ENCODE measurements at regions not wholly inside any gene's neighbourhood (a gene's known extent, or its start where the extent isn't known, plus 50 kb on each side); places are given as distances from the start of the nearest gene placed in this dataset.

GRCh38 chr3:34972481-34972880, 666.8 kb upstream of the ARPP21 start:
- no peak for DNase-seq (ENCODE audit: low spot score)

DNA sequence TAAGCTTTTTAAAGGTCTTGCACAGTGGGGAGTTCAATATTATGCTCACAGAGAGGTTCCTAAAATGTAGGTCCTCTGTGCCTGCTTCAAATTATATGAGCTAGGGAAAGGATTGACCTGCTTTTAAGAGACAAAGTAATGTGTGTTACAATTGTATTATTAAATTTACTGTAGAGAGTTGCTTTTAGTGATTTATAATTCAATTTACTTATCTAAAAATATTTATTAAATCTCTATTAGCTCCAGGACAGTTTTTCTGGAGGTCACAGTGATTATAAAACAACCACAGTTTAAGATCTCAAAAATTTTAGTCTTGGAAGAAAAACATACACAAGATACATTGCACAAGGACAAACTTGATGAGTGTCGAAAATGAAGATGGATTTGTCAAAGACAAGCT, 665.7 kb upstream of the ARPP21 start:
- no peak for DNase-seq (ENCODE audit: low spot score)

GRCh38 chr3:34983631-34984030, 655.7 kb upstream of the ARPP21 start:
- no peak for DNase-seq (ENCODE audit: low spot score)

GRCh38 chr3:34988296-34988695, 651.0 kb upstream of the ARPP21 start:
- DNase-seq (ENCODE audit: low spot score): no peak

- DNase-seq (ENCODE audit: low spot score): no peak
These were observed 643.4 kb upstream of the ARPP21 start for GRCh38 chr3:34995796-34996430.

GRCh38 chr3:34998902-34999301, 640.4 kb upstream of the ARPP21 start:
- no peak for DNase-seq (ENCODE audit: low spot score)

- no peak for DNase-seq (ENCODE audit: low spot score)
These were observed 627.1 kb upstream of the ARPP21 start for GRCh38 chr3:35012214-35012613.

DNA sequence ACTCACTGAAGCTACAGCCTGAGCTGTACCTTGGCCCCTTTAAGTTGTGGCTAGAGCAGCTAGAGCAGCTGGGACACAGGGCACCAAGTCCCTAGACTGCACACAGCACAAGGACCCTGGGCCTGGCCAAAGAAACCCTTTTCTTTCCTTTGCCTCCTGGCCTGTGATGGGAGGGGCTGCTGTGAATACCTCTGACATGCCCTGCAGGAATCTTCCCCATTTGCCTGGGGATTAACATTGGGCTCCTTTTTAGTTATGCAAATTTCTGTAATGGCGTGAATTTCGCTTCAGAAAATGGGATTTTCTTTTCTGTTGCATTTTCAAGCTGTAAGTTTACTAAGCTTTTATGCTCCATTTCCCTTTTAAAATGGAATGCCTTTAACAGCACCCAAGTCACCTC, 611.2 kb upstream of the ARPP21 start:
- no peak for DNase-seq (ENCODE audit: low spot score)

GRCh38 chr3:35042210-35042991, 596.9 kb upstream of the ARPP21 start:
- DNase-seq (ENCODE audit: low spot score): no peak

- no peak for DNase-seq (ENCODE audit: low spot score)
These were observed 596.3 kb upstream of the ARPP21 start for GRCh38 chr3:35043040-35043439.

DNA sequence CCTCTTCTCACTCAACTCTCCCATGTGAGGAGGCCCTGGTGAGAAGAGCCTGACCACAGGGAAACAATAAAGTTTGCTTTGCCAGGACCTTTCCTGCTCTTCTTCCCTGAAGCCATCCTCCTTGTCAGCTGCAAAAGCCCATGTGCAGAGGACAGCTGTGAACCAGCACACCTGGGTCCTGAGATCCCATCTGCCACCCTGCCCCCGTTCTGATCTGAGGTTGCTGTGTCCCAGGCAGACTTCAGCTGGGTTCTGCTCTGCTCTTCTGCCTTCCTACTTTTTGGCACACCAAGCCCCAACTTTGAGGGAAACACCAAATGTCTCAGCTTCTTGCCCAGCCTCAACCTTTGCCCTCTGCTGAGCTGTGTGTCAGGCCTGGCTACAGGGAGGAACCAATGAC, 595.1 kb upstream of the ARPP21 start:
- no peak for DNase-seq (ENCODE audit: low spot score)

DNA sequence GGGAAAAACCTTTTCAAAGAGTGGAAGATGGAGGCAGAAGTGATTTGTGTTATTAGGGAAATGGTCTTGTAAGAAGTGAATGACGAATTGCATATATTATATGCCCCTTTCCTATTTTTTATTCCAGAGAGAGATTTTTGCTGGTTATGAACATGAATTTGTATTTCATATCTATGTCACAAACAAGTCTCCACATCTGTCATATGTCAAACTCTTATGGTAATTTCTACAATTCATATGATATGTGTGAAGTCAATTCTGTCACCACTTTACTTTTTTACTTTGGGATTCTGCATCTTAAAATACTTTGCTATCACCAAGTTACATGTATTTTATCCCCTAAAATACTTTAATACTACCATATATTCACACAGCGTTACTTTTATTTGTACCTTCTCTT, 594.2 kb upstream of the ARPP21 start:
- DNase-seq (ENCODE audit: low spot score): no peak

- no peak for DNase-seq (ENCODE audit: low spot score)
These were observed 574.6 kb upstream of the ARPP21 start for GRCh38 chr3:35064761-35065160.

GRCh38 chr3:35065891-35066290, 573.4 kb upstream of the ARPP21 start:
- DNase-seq (ENCODE audit: low spot score): no peak

DNA sequence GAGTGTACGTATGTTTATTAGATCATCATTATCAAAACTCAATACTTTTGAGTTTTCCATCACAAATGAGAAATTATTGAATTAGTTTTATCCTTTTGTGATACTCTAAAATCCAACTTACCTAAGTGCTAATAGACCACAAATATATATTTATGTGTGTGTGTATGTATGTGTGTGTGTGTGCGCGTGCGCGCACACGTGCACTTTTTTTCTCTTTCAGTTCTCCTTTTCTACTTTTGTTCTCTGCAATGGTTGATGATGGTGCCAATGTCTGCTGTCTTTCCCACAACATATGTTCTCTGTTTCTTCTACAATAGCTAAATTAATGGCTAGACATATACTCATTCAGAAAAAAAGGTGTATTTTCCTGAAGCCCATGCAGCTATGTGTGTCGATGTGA, 571.6 kb upstream of the ARPP21 start:
- DNase-seq (ENCODE audit: low spot score): no peak

DNA sequence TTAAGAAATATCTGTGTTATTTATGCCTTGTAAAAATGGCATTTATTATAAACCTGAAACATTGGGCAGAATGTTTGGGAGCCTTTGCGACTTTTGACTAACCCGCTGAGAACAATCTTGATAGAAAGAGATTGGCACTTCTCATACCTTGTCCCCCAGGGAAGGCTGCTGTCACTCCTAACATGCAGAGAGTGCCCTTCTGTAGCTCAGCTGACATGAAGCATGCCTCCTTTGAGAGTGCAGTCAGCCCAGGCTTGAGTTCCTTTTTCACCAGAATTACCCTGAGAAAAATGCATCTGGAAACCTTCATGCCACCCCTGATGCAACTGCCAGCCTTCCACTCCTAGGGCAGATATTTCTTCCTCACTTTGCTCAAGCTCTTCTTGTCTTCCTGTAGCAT, 569.2 kb upstream of the ARPP21 start:
- no peak for DNase-seq (ENCODE audit: low spot score)

DNA sequence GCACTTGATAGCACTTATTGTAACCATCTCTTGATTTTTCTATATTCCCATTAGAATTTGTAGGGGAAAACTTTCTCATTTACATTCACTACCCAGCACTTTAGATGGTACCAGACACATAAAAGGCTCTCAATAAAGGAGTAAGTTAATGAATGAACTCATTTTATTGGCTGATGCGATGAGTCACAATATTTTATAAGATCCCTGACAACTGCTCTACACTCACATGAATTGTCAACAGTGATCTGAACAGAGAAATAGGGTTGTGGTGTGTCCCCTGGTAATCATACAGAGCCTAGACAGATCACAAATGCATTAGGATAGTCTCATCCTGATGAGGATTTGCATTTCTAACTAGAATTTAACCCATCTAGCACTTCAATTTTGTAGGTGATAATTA, 567.6 kb upstream of the ARPP21 start:
- no peak for DNase-seq (ENCODE audit: low spot score)

GRCh38 chr3:35078780-35079179, 560.5 kb upstream of the ARPP21 start:
- no peak for DNase-seq (ENCODE audit: low spot score)

DNA sequence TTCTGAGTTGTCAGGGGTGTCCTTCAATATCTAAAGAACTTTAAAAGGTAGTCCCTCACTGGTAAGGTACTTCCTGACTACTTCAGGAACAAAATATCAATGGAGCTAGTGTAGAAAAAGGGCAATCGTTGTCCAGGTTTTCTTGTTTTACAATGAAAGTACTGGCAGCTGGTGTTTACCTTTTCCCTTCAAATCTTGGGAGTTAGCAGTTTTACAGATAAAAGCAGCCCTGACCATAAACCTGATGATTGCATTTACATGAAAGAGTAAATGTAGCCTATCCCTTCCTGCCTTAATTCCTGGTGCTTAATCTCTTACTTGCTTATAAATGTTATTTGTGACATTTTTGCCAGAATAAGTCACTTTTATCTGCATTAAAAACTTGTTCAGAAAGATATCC, 559.9 kb upstream of the ARPP21 start:
- no peak for DNase-seq (ENCODE audit: low spot score)

- DNase-seq (ENCODE audit: low spot score): no peak
These were observed 557.4 kb upstream of the ARPP21 start for GRCh38 chr3:35081899-35082298.

- no peak for DNase-seq (ENCODE audit: low spot score)
These were observed 550.4 kb upstream of the ARPP21 start for GRCh38 chr3:35088943-35089342.

- no peak for DNase-seq (ENCODE audit: low spot score)
These were observed 524.6 kb upstream of the ARPP21 start for GRCh38 chr3:35114686-35115085.

GRCh38 chr3:35120026-35120425, 519.3 kb upstream of the ARPP21 start:
- DNase-seq (ENCODE audit: low spot score): no peak

DNA sequence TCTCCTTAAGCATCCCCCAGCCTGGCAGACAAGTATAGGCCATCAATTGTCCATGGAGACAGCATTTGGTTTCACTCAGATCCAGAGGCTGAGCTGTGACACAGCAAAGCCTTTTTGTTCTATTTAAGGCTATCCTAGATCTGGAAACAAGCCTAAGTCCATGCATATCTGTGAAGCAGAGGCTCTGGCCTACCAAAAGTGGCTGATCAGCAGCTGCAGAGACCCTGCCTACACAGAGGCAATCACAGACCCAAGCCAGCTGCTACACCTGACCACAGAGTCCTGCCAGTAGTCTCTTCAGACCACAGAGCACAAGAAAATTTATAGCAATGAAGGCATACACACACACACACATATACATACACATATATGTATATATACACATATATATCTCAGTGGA, 501.7 kb upstream of the ARPP21 start:
- DNase-seq (ENCODE audit: low spot score): no peak

Measured in ureter (tissue), 1 donor.